ENCODE measurements at regions not wholly inside any gene's neighbourhood (a gene's known extent, or its start where the extent isn't known, plus 50 kb on each side); places are given as distances from the start of the nearest gene placed in this dataset.

DNA sequence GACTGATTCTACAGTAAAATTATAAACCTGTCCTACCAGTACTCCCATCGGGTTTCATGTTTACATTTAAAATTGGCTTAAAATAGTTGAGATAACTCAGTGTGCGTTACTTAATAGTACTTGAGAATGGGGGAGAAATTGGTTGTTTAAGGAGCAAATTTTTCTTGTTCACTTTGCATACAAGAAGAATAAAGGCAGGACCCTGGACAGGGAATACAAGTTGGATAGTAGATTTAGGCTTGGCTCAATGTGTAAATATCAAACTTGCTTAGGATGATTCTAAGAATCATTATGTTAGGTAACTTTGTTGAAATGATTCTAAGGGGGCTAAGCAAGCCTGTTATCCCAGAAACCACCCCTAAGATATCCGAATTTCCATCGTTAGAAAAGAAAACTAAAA, 448.4 kb upstream of the TLE4 start:
- H3K4me1 Mint-ChIP-seq: peaks cover 1% of the 10 kb centered on the region
- H4K20me1 ChIP-seq (ENCODE audit: insufficient read depth, low read length): no peaks in the 10 kb centered on the region

DNA sequence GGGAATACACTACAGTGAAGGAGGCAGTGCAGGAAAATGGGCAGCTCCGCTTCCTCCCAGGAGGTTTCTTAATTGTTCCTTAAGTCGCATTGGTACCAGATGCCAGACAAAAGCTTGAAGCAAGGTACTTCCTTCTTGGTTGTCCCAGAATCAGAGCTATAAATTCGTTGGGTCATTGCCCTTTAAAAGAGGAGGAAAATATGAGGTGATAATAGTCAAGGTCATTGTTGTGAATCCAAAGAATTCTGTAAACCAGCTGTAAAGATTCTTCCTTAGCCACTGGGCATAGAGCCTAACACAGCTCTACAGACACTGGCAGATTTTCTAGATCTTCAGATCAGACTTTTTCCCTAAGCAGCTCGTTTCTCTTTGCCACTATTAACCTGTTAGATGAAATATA, 444.1 kb upstream of the TLE4 start:
- Histone ChIP-seq H3K4me1 (ENCODE audit: control insufficient read depth in 1 of 2, insufficient read depth in 2 of 2, low read length in 2 of 2) (no peaks in the 10 kb centered on the region), H3K9ac (ENCODE audit: insufficient read depth, low read length, poor library complexity, severe bottlenecking) (no peak overlapping the region), H3K9me3 (replicated peaks in 1 of 2; ENCODE audit: control insufficient read depth in 1 of 2, insufficient read depth in 1 of 2, low read length in 2 of 2) (no peaks in the 10 kb centered on the region), H3K4me3 (replicated peaks in 1 of 3; ENCODE audit: low read depth in 2 of 3, low read length in 3 of 3) (no peak overlapping the region), H3K4me2 (replicated peaks; ENCODE audit: extremely low read depth, low read length, poor library complexity, severe bottlenecking) (no peak overlapping the region), H3K79me2 (ENCODE audit: insufficient read depth, low read length) (no peaks in the 10 kb centered on the region), H3K27me3 (ENCODE audit: control insufficient read depth in 2 of 2, insufficient read depth in 2 of 2, low read length in 2 of 2) (no peaks in the 10 kb centered on the region), H3K36me3 (replicated peaks in 1 of 2; ENCODE audit: control insufficient read depth in 1 of 2, insufficient read depth in 2 of 2, low read length in 2 of 2) (no peaks in the 10 kb centered on the region), H3K27ac (ENCODE audit: low read depth in 1 of 2, low read length in 2 of 2) (no peak overlapping the region), H4K20me1 (ENCODE audit: insufficient read depth, low read length) (no peaks in the 10 kb centered on the region), H2AFZ (ENCODE audit: insufficient read depth, low read depth, low read length, poor library complexity, severe bottlenecking) (no peak overlapping the region)
- 89% methylated on average over 2 of the region's 4 CpGs for WGBS (ENCODE audit: insufficient coverage)
- Mint-ChIP-seq H3K4me3 (no peak overlapping the region), H3K36me3 (no peaks in the 10 kb centered on the region), H3K27me3 (ENCODE audit: low read depth in 3 of 3) (peaks cover 0 to 1% (median 0%) of the 10 kb centered on the region in 3 donors), H3K27ac (no peak overlapping the region), H3K4me1 (peaks cover 3% of the 10 kb centered on the region), H3K9me3 (peaks cover 0 to 2% (median 0%) of the 10 kb centered on the region in 7 donors)
- intact Hi-C loops (cut with micrococcal nuclease): no loop called here
- TF ChIP-seq, protein P1, sequence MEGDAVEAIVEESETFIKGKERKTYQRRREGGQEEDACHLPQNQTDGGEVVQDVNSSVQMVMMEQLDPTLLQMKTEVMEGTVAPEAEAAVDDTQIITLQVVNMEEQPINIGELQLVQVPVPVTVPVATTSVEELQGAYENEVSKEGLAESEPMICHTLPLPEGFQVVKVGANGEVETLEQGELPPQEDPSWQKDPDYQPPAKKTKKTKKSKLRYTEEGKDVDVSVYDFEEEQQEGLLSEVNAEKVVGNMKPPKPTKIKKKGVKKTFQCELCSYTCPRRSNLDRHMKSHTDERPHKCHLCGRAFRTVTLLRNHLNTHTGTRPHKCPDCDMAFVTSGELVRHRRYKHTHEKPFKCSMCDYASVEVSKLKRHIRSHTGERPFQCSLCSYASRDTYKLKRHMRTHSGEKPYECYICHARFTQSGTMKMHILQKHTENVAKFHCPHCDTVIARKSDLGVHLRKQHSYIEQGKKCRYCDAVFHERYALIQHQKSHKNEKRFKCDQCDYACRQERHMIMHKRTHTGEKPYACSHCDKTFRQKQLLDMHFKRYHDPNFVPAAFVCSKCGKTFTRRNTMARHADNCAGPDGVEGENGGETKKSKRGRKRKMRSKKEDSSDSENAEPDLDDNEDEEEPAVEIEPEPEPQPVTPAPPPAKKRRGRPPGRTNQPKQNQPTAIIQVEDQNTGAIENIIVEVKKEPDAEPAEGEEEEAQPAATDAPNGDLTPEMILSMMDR (IDR thresholded peaks at IDR 0.05): no peak
- DNase-seq: no peak

More for the DNA sequence above, 448.4 kb upstream of the TLE4 start:
- H3K36me3 ChIP-seq (replicated peaks in 1 of 2; ENCODE audit: control insufficient read depth in 1 of 2, insufficient read depth in 2 of 2, low read length in 2 of 2): no peaks in the 10 kb centered on the region
- H3K9ac ChIP-seq (ENCODE audit: insufficient read depth, low read length, poor library complexity, severe bottlenecking): no peak overlapping the region
- peaks cover 0 to 3% (median 0%) of the 10 kb centered on the region in 7 donors for H3K9me3 Mint-ChIP-seq
- H3K27ac ChIP-seq (ENCODE audit: low read depth in 1 of 2, low read length in 2 of 2): no peak overlapping the region
- H3K4me3 Mint-ChIP-seq: no peak overlapping the region
- H3K27me3 Mint-ChIP-seq (ENCODE audit: low read depth in 3 of 3): peaks cover 0 to 2% (median 0%) of the 10 kb centered on the region in 3 donors
- H3K4me1 ChIP-seq (ENCODE audit: control insufficient read depth in 1 of 2, insufficient read depth in 2 of 2, low read length in 2 of 2): no peaks in the 10 kb centered on the region
- TF ChIP-seq, protein P1 (IDR thresholded peaks at IDR 0.05): no peak
- H3K27me3 ChIP-seq (ENCODE audit: control insufficient read depth in 2 of 2, insufficient read depth in 2 of 2, low read length in 2 of 2): no peaks in the 10 kb centered on the region
- no peak for DNase-seq
- H2AFZ ChIP-seq (ENCODE audit: insufficient read depth, low read depth, low read length, poor library complexity, severe bottlenecking): no peak overlapping the region
- no peak overlapping the region for H3K4me3 ChIP-seq (replicated peaks in 1 of 3; ENCODE audit: low read depth in 2 of 3, low read length in 3 of 3)
- H3K4me2 ChIP-seq (replicated peaks; ENCODE audit: extremely low read depth, low read length, poor library complexity, severe bottlenecking): no peak overlapping the region
- no peaks in the 10 kb centered on the region for H3K9me3 ChIP-seq (replicated peaks in 1 of 2; ENCODE audit: control insufficient read depth in 1 of 2, insufficient read depth in 1 of 2, low read length in 2 of 2)
- whole genome bisulfite sequencing (ENCODE audit: insufficient coverage): 80% methylated on average over 2 of the region's 4 CpGs
- intact Hi-C loops (cut with micrococcal nuclease): no loop called here
- H3K27ac Mint-ChIP-seq: no peak overlapping the region
- no peaks in the 10 kb centered on the region for H3K36me3 Mint-ChIP-seq
- no peaks in the 10 kb centered on the region for H3K79me2 ChIP-seq (ENCODE audit: insufficient read depth, low read length)

Data from CD14-positive monocyte (primary cell).